HCT116 (cell line): ENCODE measurements at regions not wholly inside any gene's neighbourhood (a gene's known extent, or its start where the extent isn't known, plus 50 kb on each side); places are given as distances from the start of the nearest gene placed in this dataset.

Experiments
- ATAC-seq: fragments of 200-7000 bp; cut with Tn5 transposase; 2 replicates; pipeline ENCODE4 v1.9.1; 2020; ENCODE audit warnings: mild to moderate bottlenecking, moderate library complexity
- BruUV-seq: library from RNA; stranded (reverse); fragments of 400-500 nt; replicated peaks from 2 replicates; lab custom pipeline; 2021; lab: Mats Ljungman, UMichigan
- CTCF ChIA-PET: fragments of 300-600 bp; sonication (Branson Sonifier 250); formaldehyde crosslinking; loops from one replicate; lab custom pipeline; 2021; ENCODE audit warnings: antibody characterized with exemption; lab: Charles Lee
- POLR2A ChIA-PET: fragments of 300-600, 350-600 bp; sonication (Branson Sonifier 250); formaldehyde crosslinking; loops from one replicate; lab custom pipeline; 2021; ENCODE audit warnings: antibody characterized with exemption; lab: Charles Lee
- RAD21 ChIA-PET, 2 experiments: fragments of 300-600 bp; sonication (Branson Sonifier 250); formaldehyde crosslinking; loops; one replicate each; lab custom pipeline; 2023; ENCODE audit warnings: low total read pairs in 2 of 2; ENCODE audit not compliant: uncharacterized antibody in 2 of 2, unreplicated experiment in 2 of 2, low non-redundant PET in 1 of 2; lab: Charles Lee
- DNase-seq: peaks from one replicate; pipeline ENCODE4 v3.0.0-alpha.2; 2010; ENCODE audit warnings: low read depth, low spot score
- H2AFZ ChIP-seq: fragments of 200-600 bp; shearing (Covaris generic), sonication (generic); 2 replicates; pipeline ENCODE4 v1.6.1; 2017; ENCODE audit warnings: low read depth, mixed run types, mixed read lengths, antibody characterized with exemption, low read length; ENCODE audit not compliant: poor library complexity, severe bottlenecking
- H3K27ac ChIP-seq: 2 replicates; pipeline ENCODE4 v1.5.1; 2012; ENCODE audit warnings: low read depth, low read length
- H3K27me3 ChIP-seq: fragments of 200-600 bp; sonication (generic); 2 replicates; pipeline ENCODE4 v1.6.1; 2016; ENCODE audit warnings: mixed run types, low read length, mixed read lengths; ENCODE audit not compliant: insufficient read depth
- H3K36me3 ChIP-seq, 2 experiments: fragments of 200-500 bp in 1 of 2; fragments of 200-600 bp in 1 of 2; sonication (Bioruptor generic) in 1 of 2; sonication (generic) in 1 of 2; 2 replicates each; pipeline versions ENCODE4 v1.5.1 to v1.6.1; 2014 to 2016; ENCODE audit warnings: low read length in 2 of 2, inconsistent platforms in 1 of 2, mixed read lengths in 1 of 2, mixed run types in 1 of 2; ENCODE audit not compliant: insufficient read depth in 2 of 2, control insufficient read depth in 1 of 2
- H3K4me1 ChIP-seq, 2 experiments: fragments of 200-600 bp in 1 of 2; sonication (generic) in 1 of 2; 2 replicates each; pipeline versions ENCODE4 v1.5.1 to v1.6.1; 2012 to 2017; ENCODE audit warnings: low read length in 2 of 2, inconsistent platforms in 1 of 2, mild to moderate bottlenecking in 1 of 2, mixed read lengths in 1 of 2, mixed run types in 1 of 2, moderate library complexity in 1 of 2; ENCODE audit not compliant: insufficient read depth in 2 of 2, control insufficient read depth in 1 of 2
- H3K4me2 ChIP-seq: fragments of 200-600 bp; sonication (generic); 2 replicates; pipeline ENCODE4 v1.6.1; 2017; ENCODE audit warnings: mixed run types, low read length, mixed read lengths
- H3K4me3 ChIP-seq, 2 experiments: fragments of 200-600 bp in 1 of 2; sonication (generic) in 1 of 2; replicated peaks in 1 of 2; 2 replicates each; pipeline ENCODE4 v1.5.1; 2011 to 2016; ENCODE audit warnings: low read length in 2 of 2, control low read depth in 1 of 2, low read depth in 1 of 2, mild to moderate bottlenecking in 1 of 2, mixed read lengths in 1 of 2, mixed run types in 1 of 2
- H3K79me2 ChIP-seq: fragments of 200-600 bp; sonication (generic); 2 replicates; pipeline ENCODE4 v1.6.1; 2017; ENCODE audit warnings: mild to moderate bottlenecking, mixed run types, low read length, moderate library complexity, mixed read lengths; ENCODE audit not compliant: insufficient read depth
- H3K9ac ChIP-seq: fragments of 200-600 bp; sonication (generic); 2 replicates; pipeline ENCODE4 v1.6.1; 2016; ENCODE audit warnings: low read length, mixed read lengths
- H3K9me2 ChIP-seq: fragments of 200-600 bp; sonication (generic), shearing (Covaris generic); 2 replicates; pipeline ENCODE4 v1.6.1; 2017; ENCODE audit warnings: mixed run types, mild to moderate bottlenecking, moderate library complexity; ENCODE audit not compliant: insufficient read depth
- H3K9me3 ChIP-seq, 2 experiments: fragments of 200-500 bp in 1 of 2; fragments of 200-600 bp in 1 of 2; sonication (Bioruptor generic) in 1 of 2; sonication (generic) in 1 of 2; 2 replicates each; pipeline ENCODE4 v1.6.1; 2014 to 2017; ENCODE audit warnings: low read length in 2 of 2, mixed read lengths in 2 of 2, inconsistent platforms in 1 of 2, low read depth in 1 of 2, mild to moderate bottlenecking in 1 of 2, mixed run types in 1 of 2, moderate library complexity in 1 of 2; ENCODE audit not compliant: control insufficient read depth in 1 of 2, insufficient read depth in 1 of 2
- H4K20me1 ChIP-seq: fragments of 200-600 bp; sonication (generic), shearing (Covaris generic); 2 replicates; pipeline ENCODE4 v1.6.1; 2017; ENCODE audit warnings: mixed run types, mild to moderate bottlenecking, moderate library complexity; ENCODE audit not compliant: insufficient read depth
- ATF3 ChIP-seq: IDR thresholded peaks from 2 replicates; pipeline ENCODE4 v1.6.1; 2012
- CEBPB ChIP-seq: IDR thresholded peaks from 2 replicates; pipeline ENCODE4 v1.6.1; 2012; ENCODE audit warnings: low read depth
- CTCF ChIP-seq, 3 experiments: fragments of 200-600 bp in 1 of 3; sonication (generic) in 1 of 3; IDR thresholded peaks in 2 of 3; conservative IDR thresholded peaks in 1 of 3; 2 replicates each; pipeline ENCODE4 v1.5.1; 2012 to 2017; ENCODE audit warnings: low read depth in 2 of 3, low read length in 2 of 3, antibody characterized with exemption in 1 of 3, borderline replicate concordance in 1 of 3, control low read depth in 1 of 3, mild to moderate bottlenecking in 1 of 3, mixed read lengths in 1 of 3, mixed run types in 1 of 3, moderate library complexity in 1 of 3; ENCODE audit not compliant: insufficient read depth in 1 of 3
- EGR1 ChIP-seq: IDR thresholded peaks from 2 replicates; pipeline ENCODE4 v1.6.1; 2012; ENCODE audit warnings: low read depth
- ELF1 ChIP-seq: IDR thresholded peaks from 2 replicates; pipeline ENCODE4 v1.6.1; 2012; ENCODE audit warnings: low read depth, borderline replicate concordance
- EZH2 ChIP-seq: fragments of 200-600 bp; sonication (generic); IDR thresholded peaks from 2 replicates; pipeline ENCODE4 v1.6.1; 2017; ENCODE audit warnings: antibody characterized with exemption, mixed run types
- EZH2phosphoT487 ChIP-seq: fragments of 200-600 bp; IDR thresholded peaks from 2 replicates; pipeline ENCODE4 v1.6.1; 2018; ENCODE audit warnings: antibody characterized with exemption, borderline replicate concordance
- FOSL1 ChIP-seq: IDR thresholded peaks from 2 replicates; pipeline ENCODE4 v1.6.1; 2012; ENCODE audit warnings: low read depth
- MAX ChIP-seq: IDR thresholded peaks from 2 replicates; pipeline ENCODE4 v1.6.1; 2012
- RAD21 ChIP-seq: IDR thresholded peaks from 2 replicates; pipeline ENCODE4 v1.6.1; 2012; ENCODE audit warnings: low read depth, mild to moderate bottlenecking
- REST ChIP-seq: IDR thresholded peaks from 2 replicates; pipeline ENCODE4 v1.6.1; 2012; ENCODE audit warnings: low read depth
- SIN3A ChIP-seq: IDR thresholded peaks from 2 replicates; pipeline ENCODE4 v1.6.1; 2012; ENCODE audit warnings: low read depth
- SP1 ChIP-seq: IDR thresholded peaks from 2 replicates; pipeline ENCODE4 v1.6.1; 2012; ENCODE audit warnings: low read depth
- SRF ChIP-seq: IDR thresholded peaks from 2 replicates; pipeline ENCODE4 v1.6.1; 2012; ENCODE audit warnings: low read depth
- TCF7L2 ChIP-seq: IDR thresholded peaks from 2 replicates; pipeline ENCODE4 v1.7.0; 2011; ENCODE audit warnings: borderline replicate concordance, inconsistent platforms; ENCODE audit not compliant: insufficient read depth, insufficient read length; ENCODE audit errors: extremely low read depth
- YY1 ChIP-seq: IDR thresholded peaks from 2 replicates; pipeline ENCODE4 v1.6.1; 2011; ENCODE audit warnings: low read length, low read depth, moderate library complexity, mild to moderate bottlenecking; ENCODE audit not compliant: insufficient replicate concordance; ENCODE audit errors: extremely low read depth
- ZBTB33 ChIP-seq: IDR thresholded peaks from 2 replicates; pipeline ENCODE4 v1.6.1; 2011; ENCODE audit warnings: mild to moderate bottlenecking, low read length, moderate library complexity; ENCODE audit not compliant: insufficient replicate concordance; ENCODE audit errors: extremely low read depth
- ZFX ChIP-seq: fragments of 450-650 bp; IDR thresholded peaks from 2 replicates; pipeline ENCODE4 v1.6.1; 2017
- ZNF274 ChIP-seq: fragments of 200-500 bp; sonication (Bioruptor generic); IDR thresholded peaks from 2 replicates; pipeline ENCODE4 v1.6.1; 2014; ENCODE audit warnings: mild to moderate bottlenecking, low read depth, low read length, inconsistent platforms
- intact Hi-C: fragments of 100-400 bp; cut with micrococcal nuclease; formaldehyde crosslinking; loops from 2 replicates; pipeline ENCODE4 v1.10.0; 2022

GRCh38 chr5:6190838-6191237 lies 187.5 kb downstream of the MED10 start:
- TF ChIP-seq REST = no peak
- no peak for TF ChIP-seq YY1
- TF ChIP-seq ATF3 = no peak
- TF ChIP-seq EZH2phosphoT487 = no peak
- TF ChIP-seq CEBPB = no peak
- TF ChIP-seq ELF1 = no peak
- no peak for TF ChIP-seq ZBTB33
- no peak for TF ChIP-seq FOSL1
- TF ChIP-seq EZH2 = no peak
- no peak for TF ChIP-seq ZFX
- no peak for TF ChIP-seq SRF
- no peak for TF ChIP-seq EGR1
- no peak for TF ChIP-seq CTCF (IDR thresholded peaks at IDR 0.05 in 2 of 3, conservative IDR thresholded peaks at IDR 0.05 in 1 of 3; ENCODE audit: borderline replicate concordance in 1 of 3, insufficient read depth in 1 of 3, low read depth in 2 of 3, low read length in 2 of 3)
- TF ChIP-seq ZNF274 = no peak
- TF ChIP-seq SP1 = no peak
- TF ChIP-seq RAD21 = no peak
- no peak for TF ChIP-seq TCF7L2
- no peak for TF ChIP-seq MAX
- no peak for TF ChIP-seq SIN3A
- ChIA-PET POLR2A (no interaction called here), RAD21 (no interaction called here), CTCF (no interaction called here)
- Histone ChIP-seq H3K4me2 (no peak overlapping the region), H3K27ac (no peak overlapping the region), H3K4me1 (no peaks in the 10 kb centered on the region), H2AFZ (no peak overlapping the region), H3K4me3 (no peak overlapping the region), H3K36me3 (no peaks in the 10 kb centered on the region), H3K27me3 (peaks cover 5% of the 10 kb centered on the region; the same call in 1 of the 2 replicates), H4K20me1 (no peaks in the 10 kb centered on the region), H3K9ac (no peak overlapping the region), H3K79me2 (no peaks in the 10 kb centered on the region), H3K9me2 (no peaks in the 10 kb centered on the region), H3K9me3 (no peaks in the 10 kb centered on the region)
- DNase-seq (no peak), ATAC-seq (no peak)
- intact Hi-C loops = no loop called here
- no TSS peak for BruUV-seq
